BJ (cell line): ENCODE measurements at regions not wholly inside any gene's neighbourhood (a gene's known extent, or its start where the extent isn't known, plus 50 kb on each side); places are given as distances from the start of the nearest gene placed in this dataset.

Source experiments
- CTCF ChIA-PET: fragments of 350-600 bp; formaldehyde crosslinking; extraction: SDS; loops from one replicate; lab custom pipeline; 2021; ENCODE audit warnings: antibody characterized with exemption, inconsistent platforms; lab: Yijun Ruan, JAX
- POLR2A ChIA-PET: fragments of 300-600 bp; sonication (Branson Sonifier 250); formaldehyde crosslinking; extraction: SDS; loops from one replicate; lab custom pipeline; 2021; ENCODE audit warnings: antibody characterized with exemption; lab: Charles Lee
- DNase-seq: peaks from one replicate; pipeline ENCODE4 v3.0.0-alpha.2; 2011; ENCODE audit warnings: low read depth
- H3K27me3 ChIP-seq: 2 replicates; pipeline ENCODE4 v1.6.0; 2011; ENCODE audit warnings: low read length; ENCODE audit not compliant: control insufficient read depth, insufficient read depth
- H3K36me3 ChIP-seq: 2 replicates; pipeline ENCODE4 v1.5.1; 2011; ENCODE audit warnings: low read length; ENCODE audit not compliant: control insufficient read depth, insufficient read depth
- H3K4me3 ChIP-seq: 2 replicates; pipeline ENCODE4 v1.5.1; 2011; ENCODE audit warnings: low read depth, mild to moderate bottlenecking, control low read depth, low read length
- TF ChIP-seq, protein P1 (sequence below): IDR thresholded peaks from 2 replicates; pipeline ENCODE4 v1.5.1; 2011; ENCODE audit warnings: low read depth, mild to moderate bottlenecking, control low read depth, inconsistent platforms, low read length, moderate library complexity; ENCODE audit not compliant: insufficient read depth

DNA sequence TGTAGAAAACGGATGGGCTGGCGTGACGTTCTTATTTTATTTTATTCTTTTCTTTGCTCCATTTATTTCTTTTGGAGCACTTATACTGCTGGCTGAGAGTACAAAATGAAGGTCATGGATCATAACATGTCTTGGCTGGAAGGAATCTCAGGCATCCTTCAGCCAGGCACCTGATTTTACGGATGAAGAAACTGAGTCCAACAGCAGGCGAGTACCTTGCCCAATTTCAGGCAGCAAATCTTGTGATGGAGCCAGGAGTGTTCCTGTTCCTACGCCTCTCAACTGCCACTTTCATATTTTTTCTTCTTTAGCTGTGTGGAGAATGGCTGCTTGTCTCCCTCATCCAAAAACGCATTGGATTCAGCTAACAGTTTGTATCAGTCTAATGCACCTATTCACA is 332.1 kb upstream of the IGFBP7 start:
- H3K27me3 ChIP-seq = peaks cover 2% of the 10 kb centered on the region; the same call in 1 of the 2 replicates
- no peak for DNase-seq
- H3K36me3 ChIP-seq = no peaks in the 10 kb centered on the region
- no peak overlapping the region for H3K4me3 ChIP-seq
- CTCF ChIA-PET = interaction anchor here (0.7 to 3.2 kb wide), 8 partner anchors 8 to 1956 kb away, joined by 3 to 29 read pairs (median 3); no protein-coding TSS in a partner anchor
- TF ChIP-seq, protein P1, sequence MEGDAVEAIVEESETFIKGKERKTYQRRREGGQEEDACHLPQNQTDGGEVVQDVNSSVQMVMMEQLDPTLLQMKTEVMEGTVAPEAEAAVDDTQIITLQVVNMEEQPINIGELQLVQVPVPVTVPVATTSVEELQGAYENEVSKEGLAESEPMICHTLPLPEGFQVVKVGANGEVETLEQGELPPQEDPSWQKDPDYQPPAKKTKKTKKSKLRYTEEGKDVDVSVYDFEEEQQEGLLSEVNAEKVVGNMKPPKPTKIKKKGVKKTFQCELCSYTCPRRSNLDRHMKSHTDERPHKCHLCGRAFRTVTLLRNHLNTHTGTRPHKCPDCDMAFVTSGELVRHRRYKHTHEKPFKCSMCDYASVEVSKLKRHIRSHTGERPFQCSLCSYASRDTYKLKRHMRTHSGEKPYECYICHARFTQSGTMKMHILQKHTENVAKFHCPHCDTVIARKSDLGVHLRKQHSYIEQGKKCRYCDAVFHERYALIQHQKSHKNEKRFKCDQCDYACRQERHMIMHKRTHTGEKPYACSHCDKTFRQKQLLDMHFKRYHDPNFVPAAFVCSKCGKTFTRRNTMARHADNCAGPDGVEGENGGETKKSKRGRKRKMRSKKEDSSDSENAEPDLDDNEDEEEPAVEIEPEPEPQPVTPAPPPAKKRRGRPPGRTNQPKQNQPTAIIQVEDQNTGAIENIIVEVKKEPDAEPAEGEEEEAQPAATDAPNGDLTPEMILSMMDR = no peak
- POLR2A ChIA-PET = no interaction called here

GRCh38 chr4:57437649-57438048 is 327.5 kb upstream of the IGFBP7 start:
- H3K4me3 ChIP-seq = no peak overlapping the region
- ChIA-PET CTCF (no interaction called here), POLR2A (no interaction called here)
- DNase-seq = no peak
- TF ChIP-seq, protein P1 = no peak
- peaks cover 2% of the 10 kb centered on the region; the same call in 1 of the 2 replicates for H3K27me3 ChIP-seq
- no peaks in the 10 kb centered on the region for H3K36me3 ChIP-seq

- H3K4me3 ChIP-seq = no peak overlapping the region
- CTCF ChIA-PET = interaction anchor here (1.4 to 2.2 kb wide), 4 partner anchors 8 to 272 kb away, joined by 5 to 22 read pairs (median 6); no protein-coding TSS in a partner anchor
- no peaks in the 10 kb centered on the region for H3K36me3 ChIP-seq
- peaks cover 5% of the 10 kb centered on the region; the same call in 1 of the 2 replicates for H3K27me3 ChIP-seq
- POLR2A ChIA-PET = no interaction called here
- DNase-seq = no peak
- TF ChIP-seq, protein P1 = no peak
These were observed 325.1 kb upstream of the IGFBP7 start for GRCh38 chr4:57435300-57435699.

DNA sequence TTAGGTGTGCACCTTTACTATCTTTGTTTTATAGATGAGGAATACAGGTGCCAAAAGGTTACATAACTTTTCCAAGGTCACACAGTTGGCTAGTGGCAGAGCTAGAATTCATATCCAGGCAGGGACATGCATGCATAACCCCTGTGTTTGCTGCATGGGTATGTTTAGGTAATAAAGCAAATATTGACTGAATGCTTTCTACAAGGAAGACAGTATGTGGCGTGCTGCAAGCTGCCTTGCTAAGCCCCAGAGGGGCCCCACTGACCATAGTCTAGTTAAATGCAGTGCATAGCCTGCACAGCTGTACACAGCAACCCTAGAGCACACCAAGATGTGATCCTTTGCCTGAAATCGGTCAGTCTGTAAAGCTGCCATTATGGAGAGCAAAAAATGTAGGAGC is 320.5 kb upstream of the IGFBP7 start:
- POLR2A ChIA-PET = no interaction called here
- CTCF ChIA-PET = interaction anchor here (1.4 to 1.6 kb wide), 2 partner anchors 12 to 267 kb away, joined by 3 to 6 read pairs; no protein-coding TSS in a partner anchor
- H3K27me3 ChIP-seq = peaks cover 6% of the 10 kb centered on the region; the same call in 1 of the 2 replicates
- H3K36me3 ChIP-seq = no peaks in the 10 kb centered on the region
- no peak for DNase-seq
- TF ChIP-seq, protein P1 = no peak
- H3K4me3 ChIP-seq = no peak overlapping the region

GRCh38 chr4:57426779-57427395 is 316.7 kb upstream of the IGFBP7 start:
- no peak for DNase-seq
- Histone ChIP-seq H3K36me3 (no peaks in the 10 kb centered on the region), H3K4me3 (no peak overlapping the region), H3K27me3 (peaks cover 4% of the 10 kb centered on the region; the same call in 1 of the 2 replicates)
- CTCF ChIA-PET = interaction anchor here (0.5 to 4.7 kb wide), 24 partner anchors 9 to 873 kb away, joined by 3 to 33 read pairs (median 3); no protein-coding TSS in a partner anchor
- TF ChIP-seq, protein P1 = peak; percentile 79
- POLR2A ChIA-PET = no interaction called here
